ENCODE measurements at regions not wholly inside any gene's neighbourhood (a gene's known extent, or its start where the extent isn't known, plus 50 kb on each side); places are given as distances from the start of the nearest gene placed in this dataset.

- no peaks in the 10 kb centered on the region for H3K4me1 ChIP-seq (replicated peaks in 1 of 2)
- no peaks in the 10 kb centered on the region for H3K9me3 ChIP-seq (replicated peaks in 1 of 3)
- no peak for DNase-seq
- H3K4me3 ChIP-seq, result no peak overlapping the region
- no peaks in the 10 kb centered on the region for H3K36me3 ChIP-seq (replicated peaks in 1 of 2)
- no peak for TF ChIP-seq CTCF (IDR thresholded peaks at IDR 0.05)
- TF ChIP-seq POLR2A (IDR thresholded peaks at IDR 0.05), result no peak
- H3K27me3 ChIP-seq, result no peaks in the 10 kb centered on the region
- WGBS, 4 donors, result 96 to 98% (median 97%) methylated on average over 3 to 9 of the region's 9 CpGs
- intact Hi-C loops (cut with DNase I), result no loop called here
- no peak overlapping the region for H3K27ac ChIP-seq
Observed at GRCh38 chr6:140907235-140907634, 1225.5 kb upstream of the GJE1 start.

GRCh38 chr6:140905724-140906123 lies 1227.0 kb upstream of the GJE1 start:
- no peaks in the 10 kb centered on the region for H3K4me1 ChIP-seq (replicated peaks in 1 of 2)

GRCh38 chr6:140905050-140905449 lies 1227.7 kb upstream of the GJE1 start:
- intact Hi-C loops (cut with DNase I), result no loop called here
- no peak overlapping the region for H3K4me3 ChIP-seq
- H3K9me3 ChIP-seq (replicated peaks in 1 of 3), result peaks cover 0 to 6% (median 0%) of the 10 kb centered on the region in 3 donors
- H3K36me3 ChIP-seq (replicated peaks in 1 of 2), result no peaks in the 10 kb centered on the region
- TF ChIP-seq CTCF (IDR thresholded peaks at IDR 0.05) (no peak), POLR2A (IDR thresholded peaks at IDR 0.05) (no peak)
- DNase-seq, result no peak
- no peaks in the 10 kb centered on the region for H3K27me3 ChIP-seq
- WGBS, 4 donors, result 85 to 98% (median 91%) methylated on average over 1 of the region's 1 CpG
- H3K27ac ChIP-seq, result no peak overlapping the region
- H3K4me1 ChIP-seq (replicated peaks in 1 of 2), result no peaks in the 10 kb centered on the region

More at GRCh38 chr6:140905724-140906123, 1227.0 kb upstream of the GJE1 start:
- no peaks in the 10 kb centered on the region for H3K36me3 ChIP-seq (replicated peaks in 1 of 2)
- H3K27ac ChIP-seq, result no peak overlapping the region
- no peaks in the 10 kb centered on the region for H3K27me3 ChIP-seq
- H3K4me3 ChIP-seq, result no peak overlapping the region
- DNase-seq, result no peak
- peaks cover 0 to 6% (median 0%) of the 10 kb centered on the region in 3 donors for H3K9me3 ChIP-seq (replicated peaks in 1 of 3)
- intact Hi-C loops (cut with DNase I), result no loop called here
- TF ChIP-seq POLR2A (IDR thresholded peaks at IDR 0.05) (no peak), CTCF (IDR thresholded peaks at IDR 0.05) (no peak)

GRCh38 chr6:140897804-140898573 lies 1234.7 kb upstream of the GJE1 start:
- peak overlapping the region in 2 of 5 donors; percentile 39 to 48 for H3K27ac ChIP-seq
- TF ChIP-seq CTCF (IDR thresholded peaks at IDR 0.05) (no peak), POLR2A (IDR thresholded peaks at IDR 0.05) (no peak)
- H3K9me3 ChIP-seq (replicated peaks in 1 of 3), result peaks cover 0 to 6% (median 0%) of the 10 kb centered on the region in 3 donors
- intact Hi-C loops (cut with DNase I), result no loop called here
- peak in 3 of 7 donors; percentile 16 to 34 (median 19) for DNase-seq
- no peaks in the 10 kb centered on the region for H3K27me3 ChIP-seq
- WGBS, 4 donors, result 70 to 79% (median 73%) methylated on average over 8 of the region's 8 CpGs
- no peaks in the 10 kb centered on the region for H3K36me3 ChIP-seq (replicated peaks in 1 of 2)
- H3K4me1 ChIP-seq (replicated peaks in 1 of 2), result no peaks in the 10 kb centered on the region
- H3K4me3 ChIP-seq, result peak overlapping the region in 1 of 4 donors; percentile 35
